ENCODE measurements at regions not wholly inside any gene's neighbourhood (a gene's known extent, or its start where the extent isn't known, plus 50 kb on each side); places are given as distances from the start of the nearest gene placed in this dataset.

DNA sequence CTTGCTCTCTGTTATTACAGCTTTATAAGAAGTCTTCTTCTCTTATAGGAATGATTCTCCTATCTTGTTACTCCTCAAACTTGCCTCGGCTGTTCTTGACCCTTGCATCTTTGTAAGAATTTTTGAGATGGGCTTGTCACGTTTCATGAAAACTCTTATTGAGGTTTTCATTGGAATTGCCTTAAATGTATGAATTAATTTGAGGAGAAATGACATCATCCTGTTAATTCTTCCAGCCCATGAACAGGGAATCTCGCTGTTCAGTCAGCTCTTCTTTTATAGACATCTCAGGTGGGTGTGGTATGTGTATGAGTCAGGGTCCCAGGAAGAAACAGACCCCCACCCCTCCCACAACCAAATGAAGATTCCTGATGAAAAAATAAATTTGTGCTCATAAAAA is 107.1 kb upstream of the MYL2 start:
- H4K20me1 ChIP-seq (replicated peaks; ENCODE audit: insufficient read depth), result no peaks in the 10 kb centered on the region
- H3K4me3 ChIP-seq, result no peak overlapping the region
- H3K27me3 Mint-ChIP-seq (ENCODE audit: insufficient read depth, low read depth, poor library complexity), result peaks cover 18% of the 10 kb centered on the region
- H2AFZ ChIP-seq, result no peak overlapping the region
- no peaks in the 10 kb centered on the region for H3K9me2 ChIP-seq (ENCODE audit: insufficient read depth)
- H3K9me3 Mint-ChIP-seq, result no peaks in the 10 kb centered on the region
- no peak overlapping the region for H3K27ac Mint-ChIP-seq
- H3K4me1 ChIP-seq (ENCODE audit: insufficient read depth), result peaks cover 7% of the 10 kb centered on the region
- H3F3A ChIP-seq (replicated peaks; ENCODE audit: low read depth), result no peaks in the 10 kb centered on the region
- H3K27ac ChIP-seq (ENCODE audit: low read depth), result no peak overlapping the region
- H3K4me1 Mint-ChIP-seq, result peaks cover 30% of the 10 kb centered on the region
- no peaks in the 10 kb centered on the region for H3K36me3 ChIP-seq (ENCODE audit: insufficient read depth)
- H3K4me3 Mint-ChIP-seq, result no peak overlapping the region
- peaks cover 13% of the 10 kb centered on the region for H3K27me3 ChIP-seq (ENCODE audit: insufficient read depth)
- ATAC-seq (no peak), DNase-seq (ENCODE audit: low spot score) (no peak)
- TF ChIP-seq ZNF114 (CRISPR knock-in tag; IDR thresholded peaks at IDR 0.05) (no peak), ZNF331 (CRISPR knock-in tag; IDR thresholded peaks at IDR 0.05; ENCODE audit: low read depth) (no peak), STAT1 (IDR thresholded peaks at IDR 0.05; ENCODE audit: unreplicated experiment) (no peak), ZNF462 (CRISPR knock-in tag; IDR thresholded peaks at IDR 0.05) (no peak), JUNB (IDR thresholded peaks at IDR 0.05; ENCODE audit: unreplicated experiment) (no peak), EZH2 (IDR thresholded peaks at IDR 0.05; ENCODE audit: low read depth, unreplicated experiment) (no peak), CTCF (conservative IDR thresholded peaks at IDR 0.05; ENCODE audit: low read depth in 2 of 2) (no peak), POLR2AphosphoS5 (IDR thresholded peaks at IDR 0.05; ENCODE audit: low read depth) (no peak), EZH2phosphoT487 (IDR thresholded peaks at IDR 0.05; ENCODE audit: unreplicated experiment) (no peak), NANOG (IDR thresholded peaks at IDR 0.05; ENCODE audit: borderline replicate concordance) (no peak), CREB1 (CRISPR knock-in tag; IDR thresholded peaks at IDR 0.05; ENCODE audit: low read depth) (no peak)
- TF ChIP-seq, protein P1, sequence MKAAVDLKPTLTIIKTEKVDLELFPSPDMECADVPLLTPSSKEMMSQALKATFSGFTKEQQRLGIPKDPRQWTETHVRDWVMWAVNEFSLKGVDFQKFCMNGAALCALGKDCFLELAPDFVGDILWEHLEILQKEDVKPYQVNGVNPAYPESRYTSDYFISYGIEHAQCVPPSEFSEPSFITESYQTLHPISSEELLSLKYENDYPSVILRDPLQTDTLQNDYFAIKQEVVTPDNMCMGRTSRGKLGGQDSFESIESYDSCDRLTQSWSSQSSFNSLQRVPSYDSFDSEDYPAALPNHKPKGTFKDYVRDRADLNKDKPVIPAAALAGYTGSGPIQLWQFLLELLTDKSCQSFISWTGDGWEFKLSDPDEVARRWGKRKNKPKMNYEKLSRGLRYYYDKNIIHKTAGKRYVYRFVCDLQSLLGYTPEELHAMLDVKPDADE (IDR thresholded peaks at IDR 0.05), result no peak
- TF ChIP-seq, protein P2, sequence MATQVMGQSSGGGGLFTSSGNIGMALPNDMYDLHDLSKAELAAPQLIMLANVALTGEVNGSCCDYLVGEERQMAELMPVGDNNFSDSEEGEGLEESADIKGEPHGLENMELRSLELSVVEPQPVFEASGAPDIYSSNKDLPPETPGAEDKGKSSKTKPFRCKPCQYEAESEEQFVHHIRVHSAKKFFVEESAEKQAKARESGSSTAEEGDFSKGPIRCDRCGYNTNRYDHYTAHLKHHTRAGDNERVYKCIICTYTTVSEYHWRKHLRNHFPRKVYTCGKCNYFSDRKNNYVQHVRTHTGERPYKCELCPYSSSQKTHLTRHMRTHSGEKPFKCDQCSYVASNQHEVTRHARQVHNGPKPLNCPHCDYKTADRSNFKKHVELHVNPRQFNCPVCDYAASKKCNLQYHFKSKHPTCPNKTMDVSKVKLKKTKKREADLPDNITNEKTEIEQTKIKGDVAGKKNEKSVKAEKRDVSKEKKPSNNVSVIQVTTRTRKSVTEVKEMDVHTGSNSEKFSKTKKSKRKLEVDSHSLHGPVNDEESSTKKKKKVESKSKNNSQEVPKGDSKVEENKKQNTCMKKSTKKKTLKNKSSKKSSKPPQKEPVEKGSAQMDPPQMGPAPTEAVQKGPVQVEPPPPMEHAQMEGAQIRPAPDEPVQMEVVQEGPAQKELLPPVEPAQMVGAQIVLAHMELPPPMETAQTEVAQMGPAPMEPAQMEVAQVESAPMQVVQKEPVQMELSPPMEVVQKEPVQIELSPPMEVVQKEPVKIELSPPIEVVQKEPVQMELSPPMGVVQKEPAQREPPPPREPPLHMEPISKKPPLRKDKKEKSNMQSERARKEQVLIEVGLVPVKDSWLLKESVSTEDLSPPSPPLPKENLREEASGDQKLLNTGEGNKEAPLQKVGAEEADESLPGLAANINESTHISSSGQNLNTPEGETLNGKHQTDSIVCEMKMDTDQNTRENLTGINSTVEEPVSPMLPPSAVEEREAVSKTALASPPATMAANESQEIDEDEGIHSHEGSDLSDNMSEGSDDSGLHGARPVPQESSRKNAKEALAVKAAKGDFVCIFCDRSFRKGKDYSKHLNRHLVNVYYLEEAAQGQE (IDR thresholded peaks at IDR 0.05; ENCODE audit: unreplicated experiment), result no peak
- no peaks in the 10 kb centered on the region for H3K79me2 ChIP-seq (replicated peaks; ENCODE audit: insufficient read depth)
- H3K4me2 ChIP-seq, result no peak overlapping the region
- no peaks in the 10 kb centered on the region; the same call in 2 of the 3 replicates for H3K36me3 Mint-ChIP-seq (ENCODE audit: low read depth)
